Fibroblast of skin of scalp (primary cell): ENCODE measurements at regions not wholly inside any gene's neighbourhood (a gene's known extent, or its start where the extent isn't known, plus 50 kb on each side); places are given as distances from the start of the nearest gene placed in this dataset.

ENCODE experiments used
- DNase-seq: peaks from one replicate; pipeline ENCODE4 v3.0.0-alpha.2; 2013

GRCh38 chr13:63389756-63390155 lies 1974.1 kb upstream of the PCDH20 start:
- DNase-seq, result no peak

DNA sequence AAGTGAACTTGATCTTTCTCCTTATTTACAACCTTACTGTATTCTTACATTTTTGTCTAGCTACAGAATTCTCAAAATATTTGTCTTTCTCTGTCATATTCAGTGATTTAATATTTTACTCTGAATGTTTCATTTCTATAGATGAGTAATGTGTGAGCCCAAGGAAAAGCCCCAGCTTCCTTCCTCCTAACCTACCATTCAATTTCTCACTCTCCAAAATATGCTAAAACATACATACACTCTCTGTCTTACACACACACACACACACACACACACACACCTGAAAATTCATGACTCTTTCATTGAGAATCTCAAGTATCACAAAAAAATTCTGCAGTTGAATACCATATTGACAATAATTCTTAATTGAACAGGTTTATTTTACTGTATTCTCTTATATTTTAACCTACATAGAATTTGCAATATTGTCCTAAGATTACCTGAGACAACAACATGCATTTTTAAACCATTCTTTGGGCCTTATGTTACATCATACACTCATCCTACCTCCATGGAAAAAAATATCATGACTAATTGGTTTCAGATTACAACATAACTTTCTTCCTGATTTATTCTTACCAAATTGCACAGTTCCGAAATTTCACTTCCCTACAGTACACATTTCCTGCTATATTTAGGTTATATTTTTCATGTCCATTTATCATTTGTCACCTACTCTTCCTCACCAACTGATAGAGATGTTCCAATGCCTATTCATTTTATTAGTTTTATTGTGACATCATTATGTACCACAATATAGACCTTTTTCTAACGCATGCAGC lies 1965.6 kb upstream of the PCDH20 start:
- peak; percentile 1 for DNase-seq

GRCh38 chr13:63377986-63378385 lies 1962.3 kb upstream of the PCDH20 start:
- DNase-seq, result no peak

DNA sequence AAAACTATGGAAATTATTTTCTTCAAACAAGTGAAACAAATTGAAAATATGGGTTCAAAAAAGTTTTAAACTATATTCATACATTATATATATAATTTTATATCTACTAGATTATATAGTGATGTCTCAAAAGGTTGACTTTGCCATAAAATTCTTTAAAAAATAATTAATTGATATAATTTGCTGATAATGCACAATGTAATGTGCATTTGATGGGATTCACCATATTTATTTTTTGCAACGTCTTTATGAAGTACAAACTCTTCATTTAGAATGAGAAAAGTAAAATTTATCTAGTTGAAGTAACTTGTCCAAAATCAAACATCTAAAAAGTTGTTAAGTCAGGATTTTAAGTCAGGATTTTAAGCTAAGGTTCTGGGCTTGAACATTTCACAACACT lies 1954.5 kb upstream of the PCDH20 start:
- no peak for DNase-seq

DNA sequence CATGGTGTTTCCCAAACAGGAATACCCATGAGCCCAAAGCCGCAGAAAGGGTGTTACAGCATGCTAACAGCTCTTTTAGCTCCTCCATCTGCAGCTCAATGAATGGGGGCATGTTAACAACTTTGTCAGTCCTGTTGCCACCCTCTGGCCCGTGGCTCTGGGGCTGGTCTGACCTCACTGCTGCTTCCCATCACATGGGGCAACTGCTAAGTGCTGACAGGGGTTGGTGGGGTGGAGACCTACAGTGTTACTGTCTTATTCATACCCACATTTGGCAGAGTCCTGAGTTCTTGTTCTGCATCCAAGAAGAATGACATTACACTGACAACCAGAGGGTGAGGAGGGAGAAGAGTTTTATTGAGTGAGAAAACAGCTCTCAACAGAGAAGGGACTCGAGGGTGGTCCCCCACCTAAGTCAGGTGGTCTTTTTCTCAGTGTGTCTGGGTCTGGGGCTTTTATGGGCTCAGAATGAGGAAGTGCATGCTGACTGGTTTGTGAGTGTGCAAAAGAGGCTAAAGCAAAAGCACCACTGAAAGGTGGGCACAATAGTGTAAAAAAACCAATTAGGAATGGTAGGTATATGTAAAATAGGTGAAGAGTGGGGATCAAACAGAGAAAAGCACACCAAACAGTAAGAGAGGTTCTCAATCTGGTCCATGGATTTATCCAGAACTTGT lies 1952.0 kb upstream of the PCDH20 start:
- no peak for DNase-seq

- no peak for DNase-seq
Observed at GRCh38 chr13:63364159-63364558, 1948.5 kb upstream of the PCDH20 start.

DNA sequence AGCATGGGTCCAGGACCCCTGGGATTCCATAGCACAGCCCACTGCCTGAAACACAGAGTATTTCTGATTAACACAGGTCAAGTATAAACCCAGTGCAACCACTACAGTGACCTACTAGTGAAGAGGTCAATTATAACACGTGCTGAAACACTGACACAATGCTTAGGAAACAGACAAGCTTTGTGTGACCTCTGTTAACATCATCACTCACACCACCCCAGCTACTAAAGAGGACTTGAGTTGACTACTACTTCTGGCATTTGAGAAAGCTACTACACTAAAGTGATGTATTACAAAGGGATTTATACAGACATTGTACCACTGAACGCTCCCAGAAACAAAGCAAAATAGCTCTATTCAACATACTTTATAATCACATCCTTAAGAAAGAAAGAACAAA lies 1935.9 kb upstream of the PCDH20 start:
- DNase-seq, result no peak

DNA sequence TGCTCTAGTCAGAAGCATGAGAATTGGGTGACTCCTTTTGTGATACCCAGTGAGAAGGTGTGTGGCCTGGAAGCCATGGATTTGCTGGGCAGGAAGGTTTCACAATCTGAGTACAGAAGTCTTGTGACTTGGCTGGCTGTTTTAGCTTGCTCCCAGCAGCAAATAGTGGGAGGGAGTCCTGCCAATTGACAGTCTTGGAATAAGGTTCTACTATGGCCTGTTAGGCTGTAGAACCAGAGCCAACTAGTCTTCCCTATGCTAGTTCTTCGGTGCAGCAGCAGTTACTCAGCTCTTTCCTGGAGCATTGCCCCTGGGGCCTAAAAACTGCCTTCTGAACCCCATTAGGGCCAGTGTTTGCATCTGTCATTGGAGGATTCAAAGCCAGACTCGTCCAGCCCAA lies 1935.4 kb upstream of the PCDH20 start:
- no peak for DNase-seq

DNA sequence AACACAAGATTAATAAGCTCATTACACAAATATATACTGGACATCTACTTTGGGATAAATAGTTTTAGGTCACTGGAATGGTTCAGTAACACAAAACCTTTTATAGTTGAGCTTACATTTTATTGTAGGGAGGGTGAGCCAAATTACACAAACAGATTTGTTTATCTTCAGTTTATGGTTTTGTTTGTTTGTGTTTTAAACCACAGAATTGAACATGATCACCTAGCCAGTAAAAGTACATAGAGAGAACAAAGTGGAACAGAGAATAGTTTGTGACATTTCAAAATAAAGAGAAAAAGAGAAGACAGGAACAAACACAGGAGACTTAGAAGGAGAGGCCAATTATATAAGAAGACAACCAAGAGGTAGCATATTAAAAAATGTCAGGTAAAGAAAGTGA lies 1930.2 kb upstream of the PCDH20 start:
- no peak for DNase-seq

DNA sequence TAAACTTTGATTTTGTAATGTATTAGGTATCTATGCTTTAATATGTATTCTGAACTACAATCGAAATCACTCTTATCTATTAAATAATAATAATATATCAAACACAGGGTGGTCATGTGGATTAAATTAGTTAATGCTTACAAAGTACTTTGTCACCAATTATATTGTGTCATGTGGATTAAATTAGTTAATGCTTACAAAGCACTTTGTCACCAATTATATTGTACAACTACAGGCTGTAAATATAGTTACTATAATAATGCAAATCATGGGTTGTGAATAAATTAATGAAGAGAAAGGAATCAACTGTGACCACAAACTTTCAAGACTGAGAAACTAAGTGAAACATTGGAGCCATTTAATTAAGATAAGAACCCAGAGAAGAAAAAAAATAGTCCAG lies 1929.1 kb upstream of the PCDH20 start:
- no peak for DNase-seq

DNA sequence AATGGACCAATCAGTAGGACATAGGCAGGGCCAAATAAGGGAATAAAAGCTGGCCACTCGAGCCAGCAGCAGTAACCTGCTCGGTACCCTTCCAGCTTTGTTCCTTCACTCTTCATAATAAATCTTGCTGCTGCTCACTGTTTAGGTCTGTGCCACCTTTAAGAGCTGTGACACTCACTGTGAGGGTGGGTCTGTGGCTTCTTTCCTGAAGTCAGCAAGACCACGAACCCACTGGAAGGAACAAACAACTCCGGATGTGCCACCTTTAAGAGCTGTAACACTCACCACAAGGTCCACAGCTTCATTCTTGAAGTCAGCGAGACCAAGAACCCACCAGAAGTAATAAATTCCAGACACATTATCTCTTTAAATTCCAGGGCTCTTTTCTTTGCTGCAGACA lies 1922.3 kb upstream of the PCDH20 start:
- DNase-seq, result no peak

GRCh38 chr13:63337041-63337440 lies 1921.4 kb upstream of the PCDH20 start:
- no peak for DNase-seq

GRCh38 chr13:63336549-63336948 lies 1920.9 kb upstream of the PCDH20 start:
- DNase-seq, result no peak

GRCh38 chr13:63327584-63327983 lies 1911.9 kb upstream of the PCDH20 start:
- DNase-seq, result no peak

- DNase-seq, result no peak
Observed at GRCh38 chr13:63323441-63323840, 1907.8 kb upstream of the PCDH20 start.

- no peak for DNase-seq
Observed at GRCh38 chr13:63311587-63311986, 1895.9 kb upstream of the PCDH20 start.

DNA sequence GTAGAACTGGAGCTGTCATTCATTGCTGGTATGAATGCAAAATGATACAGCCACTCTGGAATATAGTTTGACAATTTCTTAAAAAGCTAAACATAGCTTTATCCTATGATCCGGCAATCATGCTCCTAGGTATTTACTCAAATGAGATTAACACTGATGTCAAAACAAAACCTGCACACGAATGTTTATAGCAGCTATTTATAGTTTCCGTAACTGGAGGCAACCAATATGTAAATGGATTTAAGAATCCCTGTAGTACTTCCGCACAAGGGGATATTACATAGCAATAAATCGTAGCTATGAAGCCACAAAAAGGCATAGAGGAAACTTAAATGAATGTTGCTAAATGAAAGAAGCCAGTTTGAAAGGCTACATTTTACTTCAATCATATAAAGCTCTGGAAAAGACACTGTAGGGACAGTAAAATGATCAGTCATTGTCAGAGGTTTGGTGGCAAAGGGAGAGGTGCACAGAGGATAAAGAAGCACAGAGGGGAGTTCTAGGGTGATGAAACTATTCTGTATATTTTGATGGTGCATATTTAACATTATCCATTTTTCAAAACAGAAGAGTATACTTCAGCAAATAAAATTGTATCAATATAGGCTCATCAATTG lies 1893.0 kb upstream of the PCDH20 start:
- DNase-seq, result no peak

DNA sequence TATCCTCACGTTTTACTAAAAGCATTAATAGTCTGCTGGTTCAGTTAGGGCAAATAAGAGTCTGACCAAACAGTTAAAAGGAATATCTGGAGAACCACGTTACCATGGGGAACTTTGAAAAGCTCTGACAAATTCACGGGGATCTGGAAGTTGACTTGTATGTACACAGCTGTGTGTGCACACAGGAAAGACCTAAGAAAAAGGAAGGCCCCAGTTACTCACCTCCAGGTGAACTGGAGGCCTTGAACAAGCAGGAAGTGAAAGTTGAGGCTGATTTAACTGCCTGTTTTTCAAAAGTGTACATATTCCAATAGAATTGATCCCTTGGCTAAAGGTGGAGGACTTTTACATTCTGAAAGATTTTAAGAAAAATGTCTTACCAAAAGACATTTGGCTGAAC lies 1891.6 kb upstream of the PCDH20 start:
- DNase-seq, result no peak

GRCh38 chr13:63305641-63306133 lies 1890.0 kb upstream of the PCDH20 start:
- DNase-seq, result no peak

DNA sequence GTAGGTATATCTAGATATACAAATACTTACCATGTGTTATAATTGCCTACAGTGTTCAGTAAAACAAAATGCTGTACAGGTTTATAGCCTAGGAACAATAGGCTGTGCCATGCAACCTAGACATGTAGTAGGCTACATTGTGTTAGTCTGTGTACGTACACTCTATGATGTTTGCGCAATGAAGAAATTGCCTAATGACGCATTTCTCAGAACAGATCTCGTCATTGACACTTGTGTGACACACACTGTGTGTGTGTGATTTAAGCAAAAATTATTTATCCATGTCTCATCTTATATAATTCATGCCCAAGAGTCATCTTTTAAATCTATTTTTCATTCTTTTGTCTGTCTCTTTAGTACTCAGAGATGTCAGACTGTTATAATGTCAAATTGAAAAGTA lies 1888.8 kb upstream of the PCDH20 start:
- DNase-seq, result no peak

- no peak for DNase-seq
Observed at GRCh38 chr13:63299866-63300394, 1884.3 kb upstream of the PCDH20 start.

GRCh38 chr13:63297163-63297562 lies 1881.5 kb upstream of the PCDH20 start:
- DNase-seq, result no peak

- DNase-seq, result no peak
Observed at GRCh38 chr13:63291701-63292100, 1876.1 kb upstream of the PCDH20 start.

DNA sequence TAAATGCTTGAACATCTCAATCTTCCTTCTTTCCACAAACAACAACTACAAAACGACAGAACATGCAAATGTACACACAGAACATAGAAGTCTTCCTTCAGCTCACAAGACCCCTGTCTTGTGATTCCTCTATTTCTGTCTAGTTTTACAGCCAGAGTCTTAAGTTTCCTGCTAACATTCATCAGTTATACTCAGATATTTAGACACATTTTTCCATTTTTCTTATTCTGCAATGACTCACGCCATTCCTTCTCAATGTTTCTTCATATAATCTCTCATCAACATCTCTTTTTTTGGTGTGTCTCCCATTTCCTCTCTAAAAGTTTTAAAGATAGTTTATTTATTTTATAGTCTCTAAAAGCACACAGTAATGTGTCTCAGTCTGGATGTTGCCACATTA lies 1872.9 kb upstream of the PCDH20 start:
- DNase-seq, result peak; percentile 61
